Ishikawa (cell line): ENCODE measurements at regions not wholly inside any gene's neighbourhood (a gene's known extent, or its start where the extent isn't known, plus 50 kb on each side); places are given as distances from the start of the nearest gene placed in this dataset.

ENCODE experiments used
- CEBPB ChIP-seq: IDR thresholded peaks from 2 replicates; pipeline ENCODE4 v1.6.1; 2012
- EGR1 ChIP-seq: IDR thresholded peaks from 2 replicates; pipeline ENCODE4 v1.6.1; 2012
- EP300 ChIP-seq: IDR thresholded peaks from 2 replicates; pipeline ENCODE4 v1.6.1; 2012; ENCODE audit warnings: borderline replicate concordance
- REST ChIP-seq: IDR thresholded peaks from 2 replicates; pipeline ENCODE4 v1.6.1; 2012; ENCODE audit warnings: low read depth, mild to moderate bottlenecking
- TAF1 ChIP-seq: IDR thresholded peaks from 2 replicates; pipeline ENCODE4 v1.6.1; 2012; ENCODE audit warnings: low read depth, mild to moderate bottlenecking

DNA sequence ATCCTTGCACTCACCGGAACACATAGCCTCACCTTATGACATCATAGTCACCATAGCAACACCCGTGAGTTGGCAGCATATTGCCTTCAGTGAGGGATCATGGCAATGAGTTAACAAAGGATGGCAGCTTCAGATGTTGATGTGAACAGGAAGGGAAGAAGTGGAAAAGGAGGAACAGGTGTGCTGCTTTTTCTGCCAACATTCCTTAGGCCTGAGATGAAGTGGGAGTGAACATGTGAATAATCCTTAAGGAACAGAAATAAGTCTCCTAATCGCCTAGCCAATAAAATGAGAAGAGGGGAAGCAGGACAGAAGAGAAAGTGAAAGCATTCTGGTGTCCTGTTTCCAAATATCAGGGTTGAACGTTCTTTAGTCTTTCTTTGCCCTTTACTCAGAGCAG is 360.0 kb downstream of the BRINP1 start:
- TF ChIP-seq TAF1: no peak
- peak; percentile 61; the same call in 1 of the 2 replicates for TF ChIP-seq EP300
- no peak for TF ChIP-seq CEBPB
- no peak for TF ChIP-seq EGR1
- TF ChIP-seq REST: no peak
